AG04449 (cell line): ENCODE measurements at regions not wholly inside any gene's neighbourhood (a gene's known extent, or its start where the extent isn't known, plus 50 kb on each side); places are given as distances from the start of the nearest gene placed in this dataset.

ENCODE experiments used
- CTCF ChIA-PET: fragments of 350-600 bp; formaldehyde crosslinking; extraction: SDS; loops from one replicate; lab custom pipeline; 2021; ENCODE audit warnings: antibody characterized with exemption; lab: Yijun Ruan, JAX
- POLR2A ChIA-PET: fragments of 400-600, 350-600 bp; formaldehyde crosslinking; extraction: SDS; loops from one replicate; lab custom pipeline; 2020; ENCODE audit warnings: antibody characterized with exemption, inconsistent platforms; lab: Yijun Ruan, JAX
- DNase-seq: peaks from one replicate; pipeline ENCODE4 v3.0.0-alpha.2; 2010; ENCODE audit warnings: low read depth, low spot score
- H3K4me3 ChIP-seq: 2 replicates; pipeline ENCODE4 v1.5.1; 2011; ENCODE audit warnings: low read depth, mild to moderate bottlenecking, control low read depth, low read length
- TF ChIP-seq, protein P1 (sequence below): IDR thresholded peaks from one replicate; pipeline ENCODE4 v1.5.1; 2011; ENCODE audit warnings: mild to moderate bottlenecking, moderate library complexity, low read length, control low read depth, inconsistent platforms; ENCODE audit not compliant: insufficient read depth; ENCODE audit errors: missing control alignments

DNA sequence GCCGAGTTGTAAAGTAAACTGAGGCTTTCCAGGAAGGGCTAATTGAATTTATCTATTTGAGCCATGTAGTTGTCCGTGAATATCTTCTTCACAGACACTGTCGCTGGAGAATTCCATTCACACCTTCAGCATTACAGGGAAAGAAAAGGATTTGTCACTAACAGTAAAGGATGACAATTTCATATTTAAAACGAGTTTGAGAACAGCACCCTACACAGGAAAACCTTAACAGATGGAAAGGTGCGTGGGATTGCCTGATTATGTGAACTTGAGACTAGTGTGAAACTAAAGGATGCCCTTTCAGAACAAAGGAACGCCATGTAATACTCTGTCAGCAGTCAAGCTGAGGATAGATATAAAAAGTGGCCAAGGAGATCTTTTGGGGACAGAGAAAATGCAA, 492.5 kb upstream of the ADGRL2 start:
- DNase-seq: no peak
- TF ChIP-seq, protein P1, sequence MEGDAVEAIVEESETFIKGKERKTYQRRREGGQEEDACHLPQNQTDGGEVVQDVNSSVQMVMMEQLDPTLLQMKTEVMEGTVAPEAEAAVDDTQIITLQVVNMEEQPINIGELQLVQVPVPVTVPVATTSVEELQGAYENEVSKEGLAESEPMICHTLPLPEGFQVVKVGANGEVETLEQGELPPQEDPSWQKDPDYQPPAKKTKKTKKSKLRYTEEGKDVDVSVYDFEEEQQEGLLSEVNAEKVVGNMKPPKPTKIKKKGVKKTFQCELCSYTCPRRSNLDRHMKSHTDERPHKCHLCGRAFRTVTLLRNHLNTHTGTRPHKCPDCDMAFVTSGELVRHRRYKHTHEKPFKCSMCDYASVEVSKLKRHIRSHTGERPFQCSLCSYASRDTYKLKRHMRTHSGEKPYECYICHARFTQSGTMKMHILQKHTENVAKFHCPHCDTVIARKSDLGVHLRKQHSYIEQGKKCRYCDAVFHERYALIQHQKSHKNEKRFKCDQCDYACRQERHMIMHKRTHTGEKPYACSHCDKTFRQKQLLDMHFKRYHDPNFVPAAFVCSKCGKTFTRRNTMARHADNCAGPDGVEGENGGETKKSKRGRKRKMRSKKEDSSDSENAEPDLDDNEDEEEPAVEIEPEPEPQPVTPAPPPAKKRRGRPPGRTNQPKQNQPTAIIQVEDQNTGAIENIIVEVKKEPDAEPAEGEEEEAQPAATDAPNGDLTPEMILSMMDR: no peak
- CTCF ChIA-PET: no interaction called here
- H3K4me3 ChIP-seq: no peak overlapping the region
- POLR2A ChIA-PET: no interaction called here

DNA sequence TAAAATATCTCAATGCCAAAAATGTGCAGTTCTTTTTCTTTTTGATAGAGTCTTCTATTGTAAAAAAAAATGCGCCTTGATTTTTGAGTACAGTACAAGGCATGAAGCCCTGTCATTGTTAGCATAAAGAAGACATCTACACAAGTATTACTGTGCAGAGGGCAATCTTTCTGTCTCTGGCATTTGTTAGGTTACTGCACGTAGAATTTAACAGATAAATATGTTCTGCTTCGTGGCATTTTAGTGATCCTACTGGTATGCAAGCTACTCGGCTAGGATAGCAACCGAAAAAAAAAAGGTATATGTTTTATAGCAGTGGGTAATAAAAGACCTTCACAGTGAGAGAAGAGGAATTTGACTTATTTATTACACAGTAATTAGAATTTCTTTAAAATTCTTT, 492.9 kb upstream of the ADGRL2 start:
- no peak overlapping the region for H3K4me3 ChIP-seq

DNA sequence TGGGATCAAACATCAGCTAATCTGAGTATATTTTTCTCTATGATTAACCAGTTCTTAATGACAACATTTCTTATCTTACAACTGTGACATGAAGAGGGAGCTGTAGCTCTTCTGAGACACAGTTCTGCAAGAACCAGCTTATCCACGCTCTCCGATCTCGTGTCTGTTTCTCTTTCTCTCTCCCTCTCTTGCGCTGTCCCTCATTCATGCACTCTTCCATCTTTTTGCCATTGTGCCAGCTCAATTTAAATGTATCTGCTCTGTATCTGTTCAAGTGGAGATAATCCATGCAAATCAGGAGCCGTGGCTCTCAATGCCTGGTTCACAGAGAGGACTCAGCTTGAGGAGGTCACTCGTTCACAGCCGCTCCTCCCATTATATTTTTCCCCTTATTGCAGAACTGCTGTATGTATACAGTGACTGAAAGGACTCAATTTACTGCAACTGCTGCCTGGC, 494.7 kb upstream of the ADGRL2 start:
- POLR2A ChIA-PET: no interaction called here
- TF ChIP-seq, protein P1: peak; percentile 23
- DNase-seq: no peak
- peak overlapping the region; percentile 44 for H3K4me3 ChIP-seq
- CTCF ChIA-PET: interaction anchor here (0.6 to 1.0 kb wide), 2 partner anchors 22 to 454 kb away, joined by 3 read pairs; no protein-coding TSS in a partner anchor

More for the DNA sequence above, 492.9 kb upstream of the ADGRL2 start:
- DNase-seq: no peak
- ChIA-PET POLR2A (no interaction called here), CTCF (no interaction called here)
- TF ChIP-seq, protein P1: no peak

DNA sequence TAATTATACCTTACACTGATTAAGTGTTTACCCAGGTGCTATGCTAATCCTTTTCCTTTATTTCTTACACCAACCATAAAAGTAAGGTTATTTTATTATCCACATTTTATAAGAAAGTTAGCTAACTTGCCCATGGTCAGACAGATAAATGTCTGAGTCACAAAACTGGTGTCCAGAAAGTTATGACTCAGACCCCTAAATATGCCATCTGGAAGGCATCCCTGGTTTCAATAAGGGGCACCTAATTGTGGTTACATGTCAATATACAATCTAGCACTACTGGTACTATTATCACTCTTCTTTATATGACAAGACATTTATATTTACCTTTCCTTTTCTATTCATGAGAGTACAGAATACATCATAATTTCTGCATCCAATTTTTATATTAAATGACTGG, 496.5 kb upstream of the ADGRL2 start:
- CTCF ChIA-PET: no interaction called here
- H3K4me3 ChIP-seq: no peak overlapping the region
- POLR2A ChIA-PET: no interaction called here
- DNase-seq: no peak
- TF ChIP-seq, protein P1: no peak

DNA sequence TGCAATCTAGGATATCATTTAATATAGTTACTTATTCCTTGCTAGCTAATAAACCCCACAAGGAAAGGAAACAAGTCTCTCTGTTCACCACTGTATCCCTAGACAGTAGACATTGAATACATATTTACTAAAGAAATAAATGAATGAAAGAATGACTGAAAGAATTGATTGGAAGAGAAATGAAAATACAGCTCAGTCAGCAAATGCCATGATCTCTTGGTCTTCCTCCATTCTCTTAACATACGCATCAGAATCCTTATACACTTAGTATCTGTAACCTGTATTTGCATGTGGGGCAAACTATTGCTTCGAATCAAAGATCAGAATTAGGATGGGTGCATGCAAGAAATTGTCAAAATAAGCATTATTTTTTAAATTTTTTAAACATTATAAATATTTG, 500.8 kb upstream of the ADGRL2 start:
- TF ChIP-seq, protein P1: no peak
- CTCF ChIA-PET: no interaction called here
- POLR2A ChIA-PET: no interaction called here
- DNase-seq: no peak
- no peak overlapping the region for H3K4me3 ChIP-seq

DNA sequence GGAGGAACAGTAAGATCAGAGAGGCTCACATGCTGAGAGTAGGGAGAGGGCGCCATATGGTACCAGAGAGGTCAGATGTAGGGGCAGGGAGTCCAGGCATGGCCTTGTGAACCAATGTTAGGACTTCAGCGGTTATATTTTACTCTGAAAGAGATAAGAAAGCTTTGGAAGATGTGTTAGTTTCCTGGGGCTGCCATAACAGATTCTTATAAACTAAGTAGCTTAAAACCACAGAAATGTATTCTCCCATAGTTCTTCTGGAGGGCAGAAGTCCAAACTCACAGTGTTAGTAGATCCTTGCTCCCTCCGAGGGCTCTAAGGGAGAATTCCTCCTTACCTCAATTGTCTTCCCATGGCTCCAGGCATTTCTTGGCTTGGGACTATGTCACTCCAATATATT, 502.5 kb upstream of the ADGRL2 start:
- no peak for DNase-seq
- ChIA-PET CTCF (no interaction called here), POLR2A (no interaction called here)
- H3K4me3 ChIP-seq: no peak overlapping the region
- TF ChIP-seq, protein P1: no peak
